ENCODE measurements at regions not wholly inside any gene's neighbourhood (a gene's known extent, or its start where the extent isn't known, plus 50 kb on each side); places are given as distances from the start of the nearest gene placed in this dataset.
A peak's percentile ranks its signal among the peaks of the same experiment; 100 is the strongest.
"Not testable (repeated sequence)": the region's sequence is repeated elsewhere in the genome, so short reads cannot be mapped to it uniquely, and the experiment has no call there.

DNA sequence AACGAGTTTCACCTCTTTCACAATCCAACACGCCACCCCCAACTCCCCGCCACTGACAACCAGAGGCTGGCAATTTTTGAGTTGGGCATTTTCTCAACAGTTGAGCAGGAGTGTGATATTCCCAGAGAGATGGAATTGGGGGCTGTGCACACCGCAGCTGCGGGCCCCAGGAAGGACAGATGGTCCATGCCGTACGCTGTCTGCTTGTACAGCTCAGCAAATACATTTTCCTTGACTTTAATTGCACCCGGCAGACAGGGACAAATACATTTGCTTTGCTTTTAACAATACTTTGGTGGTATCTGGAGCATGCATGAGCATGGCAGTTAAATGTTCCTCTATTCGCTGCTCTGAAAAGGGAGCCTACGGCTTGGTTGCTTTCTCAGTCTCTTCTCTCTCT, 354.2 kb upstream of the DPP6 start:
- H3K27ac ChIP-seq, result no peak overlapping the region

DNA sequence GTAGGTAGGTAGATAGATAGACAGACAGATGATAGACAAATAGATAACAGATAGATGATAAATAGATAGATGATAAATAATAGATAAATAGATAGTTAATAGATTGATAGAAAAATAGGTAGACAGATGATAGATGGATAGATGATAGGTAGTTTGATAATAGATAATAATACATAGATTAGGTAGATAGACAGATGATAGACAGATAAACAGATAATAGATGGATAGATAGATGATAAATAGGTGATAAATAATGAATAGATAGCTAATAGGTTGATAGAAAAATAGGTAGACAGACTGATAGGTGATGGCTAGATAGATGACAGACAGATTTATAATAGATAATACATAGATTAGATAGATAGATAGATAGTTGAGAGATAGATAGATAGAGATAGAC, 350.5 kb upstream of the DPP6 start:
- no peak overlapping the region for H3K27ac ChIP-seq
- no peak for DNase-seq (ENCODE audit: low read depth, low spot score)

More for the DNA sequence above, 354.2 kb upstream of the DPP6 start:
- no peak for DNase-seq (ENCODE audit: low read depth, low spot score)

DNA sequence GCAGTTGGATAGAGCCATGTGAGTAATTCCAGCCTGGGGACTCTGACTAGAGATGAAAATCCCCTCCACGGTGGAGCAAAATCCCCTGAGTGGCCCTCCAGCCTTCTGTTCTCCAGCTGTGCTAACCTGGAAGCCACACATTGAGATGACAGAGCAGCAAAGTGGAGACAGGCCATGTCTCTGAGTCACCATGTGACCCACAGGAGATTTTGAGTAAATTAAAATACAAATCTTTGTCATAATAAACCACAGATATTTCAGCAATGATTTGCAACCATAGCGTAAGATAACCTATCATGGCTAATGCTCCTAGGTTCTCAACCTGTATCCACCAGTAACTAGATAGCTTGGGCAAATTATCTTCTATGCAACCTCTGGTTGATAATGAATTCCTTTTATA, 328.3 kb upstream of the DPP6 start:
- H3K27ac ChIP-seq; DNase-seq (ENCODE audit: low read depth, low spot score): not testable (repeated sequence)

DNA sequence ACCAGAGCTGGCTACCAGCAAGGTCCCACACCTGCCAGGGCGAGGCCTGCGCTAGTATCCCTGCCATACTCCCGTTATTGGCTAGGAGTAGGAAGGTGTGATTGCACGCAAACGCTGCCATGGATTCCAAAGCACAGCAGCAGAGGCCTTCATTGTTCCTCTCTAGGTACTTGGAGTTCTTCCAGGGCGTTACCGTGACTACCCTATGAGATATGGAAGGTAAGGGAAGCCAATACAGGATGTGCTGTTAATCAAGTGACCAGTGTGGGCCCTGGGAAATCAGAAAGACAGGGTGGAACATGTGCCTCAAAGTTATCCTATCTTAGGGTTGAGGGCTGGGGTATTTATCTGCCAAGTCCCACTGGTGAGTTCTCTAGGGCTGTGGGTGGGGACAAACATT, 320.7 kb upstream of the DPP6 start:
- not testable (repeated sequence) for DNase-seq (ENCODE audit: low read depth, low spot score); H3K27ac ChIP-seq

DNA sequence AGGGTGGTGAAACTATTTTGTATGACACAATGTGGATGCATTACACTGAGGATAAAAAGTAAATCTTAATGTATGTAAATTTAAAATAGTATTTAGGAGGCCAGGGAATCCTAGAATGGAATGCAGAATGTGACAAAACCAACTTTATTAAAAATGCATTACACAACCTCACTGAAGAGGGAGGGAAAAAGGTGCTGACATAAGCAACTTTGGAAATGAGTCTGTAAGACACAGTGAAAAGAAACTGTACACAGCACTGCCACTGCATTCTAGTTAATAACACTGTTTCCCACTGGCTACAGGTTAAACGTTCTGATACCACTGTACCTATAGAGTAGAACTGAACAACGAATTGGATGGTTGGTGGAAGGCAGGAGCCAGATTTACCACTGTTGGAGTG, 308.8 kb upstream of the DPP6 start:
- DNase-seq (ENCODE audit: low read depth, low spot score); H3K27ac ChIP-seq: not testable (repeated sequence)

DNA sequence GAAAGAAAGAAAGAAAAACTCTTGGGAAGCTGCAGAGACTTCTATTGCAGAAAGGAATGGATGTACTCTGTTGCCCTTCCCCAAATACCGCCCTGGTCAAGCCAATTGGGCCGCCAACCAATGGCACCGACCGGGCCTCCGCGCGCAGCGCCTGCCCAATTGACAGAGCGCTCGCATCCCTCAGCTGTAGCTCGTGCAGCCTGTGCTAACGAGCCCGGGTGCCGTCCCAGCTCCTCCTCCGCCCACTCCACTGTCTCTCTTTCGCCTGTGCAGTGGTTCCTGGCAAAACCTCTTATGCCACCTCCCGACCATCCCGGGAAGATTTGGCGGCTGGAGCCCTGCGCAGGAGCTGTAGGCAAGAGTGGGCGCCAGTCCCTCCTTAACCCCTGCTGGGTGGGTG, 304.2 kb upstream of the DPP6 start:
- not testable (repeated sequence) for DNase-seq (ENCODE audit: low read depth, low spot score); H3K27ac ChIP-seq

DNA sequence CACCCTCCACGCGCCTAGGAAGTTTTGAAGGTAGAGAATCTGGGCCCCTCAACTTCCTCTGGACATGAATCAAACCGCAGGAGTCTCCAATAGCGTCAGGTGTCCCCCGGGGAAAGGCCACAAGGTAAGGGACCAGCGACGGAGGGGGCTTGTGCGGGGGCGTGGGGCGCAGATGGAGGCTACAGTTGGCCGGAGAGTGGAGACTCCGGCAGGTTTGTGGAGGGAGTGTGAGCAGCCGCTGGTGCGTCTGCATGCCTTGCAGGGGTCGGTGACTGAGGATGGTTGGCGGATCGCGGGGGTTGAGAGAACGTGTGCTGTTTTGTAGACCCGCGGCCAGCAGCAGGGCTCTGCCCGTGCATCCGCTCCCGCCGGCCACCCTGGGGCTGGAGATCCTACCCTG, 303.3 kb upstream of the DPP6 start:
- not testable (repeated sequence) for DNase-seq (ENCODE audit: low read depth, low spot score); H3K27ac ChIP-seq

DNA sequence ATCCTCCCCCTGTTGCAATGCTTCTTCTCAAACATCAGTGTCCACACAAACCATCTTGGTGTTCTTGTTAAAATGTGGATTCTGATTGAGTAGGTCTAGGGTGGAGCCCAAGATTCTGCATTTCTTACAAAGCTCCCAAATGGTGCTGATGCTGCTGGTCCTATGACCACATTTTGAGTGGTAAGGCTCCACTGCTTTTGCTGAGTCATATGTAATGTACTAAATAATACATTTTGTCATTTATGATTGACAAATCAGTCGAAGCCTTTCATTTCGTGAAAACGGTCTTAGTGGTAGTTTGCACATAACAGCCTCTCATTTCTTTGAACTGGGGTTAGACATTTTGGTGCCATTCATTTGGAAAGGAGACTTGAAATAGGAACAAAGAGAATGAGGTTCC, 286.3 kb upstream of the DPP6 start:
- DNase-seq (ENCODE audit: low read depth, low spot score); H3K27ac ChIP-seq: not testable (repeated sequence)

DNA sequence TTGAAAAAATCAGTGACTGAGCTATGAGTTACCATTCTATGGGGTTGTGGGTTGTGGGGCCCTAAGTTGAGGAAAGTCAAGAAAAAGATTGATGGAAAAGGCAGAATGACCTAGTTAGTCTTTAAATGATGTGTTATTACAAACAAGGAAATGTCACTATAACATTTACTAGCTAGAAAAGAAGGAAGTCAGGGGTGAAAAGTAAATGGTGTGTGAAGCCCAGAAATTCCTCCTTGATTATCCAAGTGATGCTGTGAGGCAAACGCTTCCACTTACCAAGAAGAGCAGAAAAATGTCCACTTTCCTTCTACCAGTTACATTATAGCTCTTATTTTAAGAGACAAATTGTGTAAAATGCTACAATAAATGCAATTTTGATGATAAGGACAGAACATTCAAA, 285.3 kb upstream of the DPP6 start:
- not testable (repeated sequence) for DNase-seq (ENCODE audit: low read depth, low spot score); H3K27ac ChIP-seq

DNA sequence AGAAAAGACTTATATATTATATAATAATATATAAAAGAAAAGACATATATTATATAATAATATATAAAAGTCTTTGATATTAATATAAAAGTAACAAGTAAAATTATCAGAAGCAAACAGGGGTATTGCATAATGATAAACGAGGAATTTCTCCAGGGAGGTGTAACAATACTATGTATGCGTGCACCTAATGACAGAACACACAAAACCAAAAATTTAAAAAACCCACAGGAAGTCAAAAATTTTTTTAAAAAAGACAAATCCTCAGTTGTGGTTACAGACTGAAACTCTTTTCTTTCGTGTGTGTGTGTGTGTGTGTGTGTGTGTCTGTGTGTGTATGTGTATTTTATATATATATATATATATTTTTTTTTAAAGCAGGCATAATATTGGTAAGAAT, 279.2 kb upstream of the DPP6 start:
- H3K27ac ChIP-seq, result no peak overlapping the region
- no peak for DNase-seq (ENCODE audit: low read depth, low spot score)

DNA sequence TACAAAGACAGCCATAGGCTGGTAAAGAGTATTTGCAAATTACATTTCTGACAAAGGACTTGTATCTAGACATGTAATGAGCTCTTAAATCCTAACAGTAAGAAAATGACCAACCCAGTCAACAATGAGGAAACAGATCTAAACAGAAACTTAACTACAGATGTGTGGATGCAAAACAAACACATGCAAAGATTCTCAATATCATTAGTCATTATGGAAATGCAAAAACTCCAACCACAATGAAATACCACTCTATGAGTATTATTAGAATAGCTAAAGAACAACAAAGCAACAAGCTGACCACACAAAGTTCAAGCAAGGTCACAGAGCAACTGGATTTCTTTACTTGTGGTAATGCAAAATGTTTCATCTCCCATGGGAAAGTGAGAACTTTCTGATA, 275.3 kb upstream of the DPP6 start:
- peak; percentile 46 for DNase-seq (ENCODE audit: low read depth, low spot score)

DNA sequence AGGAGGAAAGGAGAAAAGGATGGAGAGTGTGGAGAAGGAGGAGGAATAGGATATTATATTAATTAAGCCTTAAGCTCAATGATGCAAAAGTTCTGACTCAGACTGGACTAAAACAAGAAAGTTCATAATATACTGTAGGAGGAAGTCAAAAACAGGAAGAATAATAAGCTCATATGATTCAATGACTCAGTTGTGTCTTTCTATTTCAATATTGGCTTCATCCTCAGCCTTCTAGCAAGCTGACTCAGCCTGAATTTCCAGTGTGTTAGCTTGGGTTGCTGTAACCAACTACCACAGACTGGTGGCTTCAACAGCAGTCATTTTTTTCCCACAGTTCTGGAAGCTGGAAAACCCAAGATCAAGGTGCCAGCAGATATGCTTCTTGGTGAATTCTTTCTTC, 254.8 kb upstream of the DPP6 start:
- DNase-seq (ENCODE audit: low read depth, low spot score); H3K27ac ChIP-seq: not testable (repeated sequence)

More for the DNA sequence above, 275.3 kb upstream of the DPP6 start:
- H3K27ac ChIP-seq, result peak overlapping the region; percentile 26

DNA sequence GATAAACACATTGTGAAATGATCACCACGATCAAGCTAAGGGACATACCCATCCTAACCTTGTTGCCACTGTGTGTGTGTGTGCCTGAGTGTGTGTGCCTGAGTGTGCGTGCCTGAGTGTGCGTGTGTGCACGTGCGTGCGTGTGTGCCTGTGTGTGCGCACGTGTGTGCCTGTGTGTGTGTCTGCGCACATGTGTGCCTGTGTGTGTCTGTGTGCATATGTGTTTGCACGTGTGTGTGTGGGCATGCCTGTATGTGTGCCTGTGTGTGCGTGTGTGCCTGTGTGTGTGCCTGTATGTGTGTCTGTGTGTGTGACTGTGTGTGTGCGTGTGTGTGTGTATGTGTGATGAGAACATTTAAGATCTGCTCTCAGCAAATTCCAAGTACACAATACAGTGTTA, 244.1 kb upstream of the DPP6 start:
- no peak for DNase-seq (ENCODE audit: low read depth, low spot score)
- H3K27ac ChIP-seq, result no peak overlapping the region

DNA sequence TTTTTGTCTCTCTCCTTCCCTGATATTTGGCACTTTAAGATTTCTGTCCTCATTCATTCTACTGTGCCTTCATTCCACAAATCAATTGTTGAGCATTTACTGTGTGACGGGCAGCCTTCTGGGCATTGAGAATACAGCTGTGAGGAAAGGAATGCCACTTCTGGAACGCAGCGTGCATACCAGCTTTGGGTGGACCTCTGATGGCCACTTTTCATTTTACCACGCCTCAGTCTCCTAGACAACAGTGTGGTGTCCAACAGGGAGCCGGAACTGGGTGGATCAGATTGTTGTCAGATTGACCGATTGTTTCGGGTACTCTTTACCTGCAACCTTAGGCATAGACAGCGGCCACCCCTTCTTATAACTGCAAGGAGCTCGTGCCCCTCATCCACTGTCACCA, 222.7 kb upstream of the DPP6 start:
- no peak overlapping the region for H3K27ac ChIP-seq

DNA sequence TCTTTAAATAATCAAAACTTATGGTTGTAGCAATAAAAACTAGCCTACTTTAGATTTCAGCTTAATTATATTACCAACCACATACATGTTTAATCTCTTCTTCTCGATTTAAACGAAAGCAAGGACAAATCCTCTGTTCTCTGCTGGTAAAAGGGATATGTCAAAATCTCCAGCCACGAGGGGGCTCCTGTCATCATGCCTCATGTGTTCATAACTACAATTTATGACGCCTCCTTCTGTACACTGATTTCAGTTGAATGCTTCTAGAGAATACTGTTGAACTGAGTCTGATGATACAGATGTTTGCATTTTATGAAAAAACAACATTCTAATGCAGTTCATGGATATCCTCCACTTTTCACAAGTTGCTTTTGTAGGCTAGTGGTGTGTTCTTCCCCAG, 220.0 kb upstream of the DPP6 start:
- no peak overlapping the region for H3K27ac ChIP-seq
- no peak for DNase-seq (ENCODE audit: low read depth, low spot score)

More for the DNA sequence above, 222.7 kb upstream of the DPP6 start:
- DNase-seq (ENCODE audit: low read depth, low spot score), result no peak

DNA sequence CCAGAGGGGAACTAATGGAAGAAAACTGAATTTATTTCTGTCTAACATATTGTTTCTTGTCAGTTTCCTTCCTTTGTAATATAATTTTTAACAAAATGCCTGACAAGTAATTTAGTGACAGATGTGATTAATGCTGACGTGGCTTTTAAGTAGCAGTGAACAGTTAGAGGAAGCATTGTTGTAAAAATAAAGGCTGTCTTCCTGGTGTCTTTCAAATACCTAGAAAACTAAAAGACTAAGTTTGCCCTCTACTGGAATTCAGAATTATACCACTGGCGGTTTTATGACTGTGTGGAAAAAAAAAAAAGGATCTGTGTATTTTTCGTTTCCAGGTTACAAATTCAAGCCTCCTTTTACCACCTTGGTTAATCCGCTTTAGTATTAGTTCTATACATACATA, 217.1 kb upstream of the DPP6 start:
- H3K27ac ChIP-seq, result no peak overlapping the region
- DNase-seq (ENCODE audit: low read depth, low spot score), result peak; percentile 3

DNA sequence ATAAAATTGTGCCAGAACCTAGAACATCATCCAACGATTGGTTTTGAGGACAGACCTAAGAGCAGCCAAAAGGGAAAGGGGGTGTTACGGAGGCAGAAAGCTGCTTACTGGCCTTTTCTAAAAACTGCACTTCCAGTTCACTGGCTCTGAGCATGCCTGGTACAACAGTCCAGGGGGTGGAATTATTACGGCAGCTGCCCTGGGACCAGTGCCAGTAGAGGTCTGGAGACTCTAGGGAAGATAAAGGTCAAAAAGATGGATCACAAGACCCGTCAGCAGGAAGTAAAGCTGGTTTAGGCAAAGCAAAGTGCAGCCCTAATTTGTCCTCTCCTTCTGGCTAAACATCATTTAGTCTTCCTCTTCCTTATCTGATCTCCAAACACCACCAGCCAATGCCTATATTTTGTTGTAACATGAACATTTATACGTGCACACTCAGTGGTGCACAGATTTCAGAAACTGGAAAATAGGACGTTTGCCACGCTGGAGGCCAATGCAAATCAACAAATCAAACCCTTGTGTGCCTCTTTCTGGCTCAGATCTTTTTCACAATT, 216.4 kb upstream of the DPP6 start:
- DNase-seq (ENCODE audit: low read depth, low spot score), result no peak
- H3K27ac ChIP-seq, result no peak overlapping the region

DNA sequence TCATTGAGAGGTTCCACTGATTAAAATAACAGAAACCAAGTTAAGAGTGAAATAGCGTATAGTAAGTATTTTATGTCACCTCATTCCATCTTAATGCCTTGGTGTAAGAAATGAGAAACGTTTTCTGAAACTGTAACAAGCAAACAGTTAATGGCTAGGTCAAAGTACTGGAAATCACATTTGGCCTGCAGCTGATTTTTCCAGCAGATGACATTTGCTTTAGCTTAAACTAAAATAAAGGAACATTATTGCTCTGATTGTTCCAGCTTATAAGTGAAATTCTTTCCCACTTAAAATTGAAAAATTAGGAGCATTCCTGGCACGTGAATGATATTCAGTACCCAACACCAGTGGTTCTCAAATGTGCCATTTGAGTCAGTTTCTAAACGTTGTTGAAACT, 213.6 kb upstream of the DPP6 start:
- no peak overlapping the region for H3K27ac ChIP-seq
- DNase-seq (ENCODE audit: low read depth, low spot score), result no peak

DNA sequence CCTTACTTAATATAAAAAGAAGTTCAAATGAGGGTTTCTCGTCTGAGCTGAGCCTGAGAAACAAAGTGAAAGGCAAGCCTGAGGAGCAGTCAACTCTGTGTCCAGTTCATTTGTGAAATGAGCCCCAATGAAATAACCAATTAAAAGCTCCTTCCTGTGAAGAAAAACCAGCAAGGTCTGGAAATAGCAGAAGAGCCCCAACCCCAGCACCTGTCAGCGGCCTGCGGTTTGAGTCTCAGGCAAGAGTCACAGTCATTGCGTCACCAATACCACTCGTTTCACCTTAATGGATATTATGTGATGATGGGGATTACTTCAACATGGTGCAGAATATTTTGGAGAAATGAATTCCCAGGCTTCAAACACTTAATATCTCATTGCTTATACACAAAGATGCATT, 211.3 kb upstream of the DPP6 start:
- no peak overlapping the region for H3K27ac ChIP-seq
- no peak for DNase-seq (ENCODE audit: low read depth, low spot score)

DNA sequence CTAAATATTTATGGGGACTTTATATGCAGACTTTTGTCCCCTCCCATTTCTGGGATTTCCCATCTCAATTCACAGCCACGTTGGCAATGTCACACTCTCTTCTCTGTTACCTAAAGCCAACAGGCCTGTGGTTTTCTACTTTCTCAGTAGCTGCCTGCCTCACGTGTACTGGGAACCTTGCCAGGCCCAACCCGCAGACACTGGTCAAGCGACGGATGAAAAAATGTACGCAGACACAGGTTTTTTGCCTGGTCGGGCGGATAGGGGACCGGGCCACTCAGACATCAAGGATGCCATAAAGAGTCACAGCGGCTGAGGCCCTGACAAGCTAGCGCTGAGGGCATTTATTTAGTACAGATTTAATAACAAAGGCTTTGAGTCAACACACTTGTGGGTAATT, 204.4 kb upstream of the DPP6 start:
- no peak overlapping the region for H3K27ac ChIP-seq
- no peak for DNase-seq (ENCODE audit: low read depth, low spot score)

DNA sequence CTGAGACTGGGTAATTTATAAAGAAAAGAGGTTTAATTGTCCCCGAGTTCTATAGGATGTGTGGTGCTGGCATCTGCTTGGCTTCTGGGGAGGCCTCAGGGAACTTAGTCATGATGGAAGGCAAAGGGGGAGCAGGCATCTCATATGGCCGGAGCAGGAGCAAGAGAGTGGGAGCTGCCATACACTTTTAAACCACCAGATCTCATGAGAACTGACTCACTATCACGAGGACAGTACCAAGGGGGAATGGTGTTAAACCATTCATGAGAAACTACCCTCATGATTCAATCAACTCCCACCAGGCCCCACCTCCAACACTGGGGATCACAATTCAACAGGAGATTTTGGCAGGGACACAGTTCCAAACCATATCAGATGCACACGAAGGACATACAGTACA, 199.9 kb upstream of the DPP6 start:
- no peak for DNase-seq (ENCODE audit: low read depth, low spot score)

DNA sequence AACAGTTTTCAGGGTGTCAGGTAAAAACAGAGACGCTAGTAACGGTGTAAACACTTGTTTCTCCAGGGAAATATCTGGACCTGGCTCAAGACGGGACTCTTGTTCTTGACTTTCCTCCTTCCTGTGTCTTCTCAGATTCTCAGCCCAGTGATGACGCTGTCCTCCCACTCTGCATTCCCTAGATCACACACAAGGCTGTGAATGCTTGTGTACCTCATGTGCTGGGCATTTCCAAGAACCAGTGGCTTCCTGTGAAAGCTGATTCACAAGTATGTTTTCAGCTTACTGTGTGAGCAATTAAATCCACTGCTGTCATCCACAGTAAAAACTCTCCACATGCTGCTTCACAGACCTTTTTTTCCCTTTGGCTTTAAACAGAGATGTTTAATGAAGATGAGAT, 193.8 kb upstream of the DPP6 start:
- DNase-seq (ENCODE audit: low read depth, low spot score), result no peak
- no peak overlapping the region for H3K27ac ChIP-seq

More for the DNA sequence above, 199.9 kb upstream of the DPP6 start:
- no peak overlapping the region for H3K27ac ChIP-seq

DNA sequence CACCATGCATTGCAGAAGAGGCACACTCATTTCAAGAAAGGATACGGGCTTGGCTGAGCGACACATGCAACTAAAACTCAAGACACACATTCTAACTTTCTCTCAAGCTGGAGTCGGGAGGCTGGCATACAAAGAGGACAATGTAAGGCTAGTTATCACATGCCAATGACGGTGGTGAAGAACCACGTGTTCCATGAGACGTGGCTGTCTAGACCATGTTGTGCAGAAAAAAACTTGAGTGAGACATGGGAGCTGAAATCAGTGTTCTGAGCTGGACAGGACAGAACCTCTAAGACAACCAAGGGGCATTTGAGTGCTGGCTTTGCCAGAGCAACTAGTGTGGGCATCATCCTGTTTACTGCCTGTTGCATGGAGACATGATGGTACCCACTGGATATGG, 193.0 kb upstream of the DPP6 start:
- DNase-seq (ENCODE audit: low read depth, low spot score), result no peak
- H3K27ac ChIP-seq, result no peak overlapping the region
